GM18517 (cell line): ENCODE measurements at regions not wholly inside any gene's neighbourhood (a gene's known extent, or its start where the extent isn't known, plus 50 kb on each side); places are given as distances from the start of the nearest gene placed in this dataset.
"Not testable (repeated sequence)": the region's sequence is repeated elsewhere in the genome, so short reads cannot be mapped to it uniquely, and the experiment has no call there.

Experiments
- ATAC-seq: cut with Tn5 transposase; IDR thresholded peaks from one replicate; pipeline ENCODE4 v1.9.1; 2021; ENCODE audit warnings: mild to moderate bottlenecking, moderate library complexity; ENCODE audit not compliant: unreplicated experiment

GRCh38 chr3:34411596-34411995 is 613.2 kb downstream of the PDCD6IP start:
- ATAC-seq, result no peak

DNA sequence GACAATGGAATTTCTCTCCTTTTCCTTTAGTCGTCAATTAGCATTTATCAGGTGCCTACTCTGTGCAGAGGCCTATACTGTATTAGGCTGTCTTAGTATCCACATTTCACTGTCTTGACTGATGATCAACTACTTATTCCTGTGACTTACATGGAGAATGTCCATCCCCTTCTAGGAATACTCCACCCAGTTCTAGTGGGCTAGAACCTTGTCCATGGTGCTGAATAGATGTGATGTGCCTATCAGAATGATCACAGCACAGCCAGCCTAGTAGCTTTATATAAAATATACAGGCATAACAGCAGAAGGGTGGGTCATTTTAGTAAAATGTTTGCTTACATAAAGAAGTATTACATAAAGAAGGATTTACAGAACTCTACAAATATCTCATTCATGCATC is 621.4 kb downstream of the PDCD6IP start:
- ATAC-seq, result no peak

DNA sequence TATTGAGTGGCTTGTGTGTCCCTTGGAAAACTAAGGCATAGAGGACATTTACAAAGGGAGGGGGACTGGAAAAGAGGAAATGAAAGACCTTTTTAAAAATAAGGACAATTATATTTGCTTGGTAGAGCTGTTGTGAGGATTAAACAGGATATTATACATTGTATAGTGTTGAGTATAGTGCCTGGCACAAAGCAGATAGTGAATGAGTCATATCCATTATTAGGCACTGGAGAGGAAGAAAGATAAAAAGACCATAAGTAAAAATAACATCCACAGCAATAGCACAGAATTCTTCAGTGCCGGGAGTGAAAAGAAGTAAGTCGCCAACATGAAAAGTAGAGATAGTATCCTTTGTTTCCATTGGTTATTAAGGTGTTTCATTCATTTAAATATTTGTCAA is 623.3 kb downstream of the PDCD6IP start:
- no peak for ATAC-seq

- no peak for ATAC-seq
Observed at GRCh38 chr3:34439796-34440195, 641.4 kb downstream of the PDCD6IP start.

DNA sequence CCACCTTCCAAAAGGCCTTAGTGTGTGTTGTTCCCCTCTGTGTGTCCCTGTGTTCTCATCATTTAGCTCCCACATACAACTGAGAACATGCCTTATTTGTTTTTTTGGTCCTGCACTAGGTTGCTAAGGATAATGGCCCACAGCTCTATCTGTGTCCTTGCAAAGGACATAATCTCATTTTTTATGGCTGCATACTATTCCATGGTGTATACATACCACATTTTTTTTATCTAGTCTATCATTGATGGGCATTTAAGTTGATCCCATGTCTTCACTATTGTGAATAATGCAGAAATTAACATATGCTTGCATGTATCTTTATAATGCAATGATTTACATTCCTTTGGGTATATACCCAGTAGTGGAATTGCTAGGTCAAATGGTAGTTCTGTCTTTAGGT is 645.7 kb downstream of the PDCD6IP start:
- ATAC-seq, result no peak

GRCh38 chr3:34449305-34449704 is 650.9 kb downstream of the PDCD6IP start:
- no peak for ATAC-seq

- no peak for ATAC-seq
Observed at GRCh38 chr3:34463414-34463813, 665.0 kb downstream of the PDCD6IP start.

GRCh38 chr3:34464646-34465045 is 666.2 kb downstream of the PDCD6IP start:
- ATAC-seq, result no peak

- ATAC-seq, result no peak
Observed at GRCh38 chr3:34475851-34476250, 677.4 kb downstream of the PDCD6IP start.

DNA sequence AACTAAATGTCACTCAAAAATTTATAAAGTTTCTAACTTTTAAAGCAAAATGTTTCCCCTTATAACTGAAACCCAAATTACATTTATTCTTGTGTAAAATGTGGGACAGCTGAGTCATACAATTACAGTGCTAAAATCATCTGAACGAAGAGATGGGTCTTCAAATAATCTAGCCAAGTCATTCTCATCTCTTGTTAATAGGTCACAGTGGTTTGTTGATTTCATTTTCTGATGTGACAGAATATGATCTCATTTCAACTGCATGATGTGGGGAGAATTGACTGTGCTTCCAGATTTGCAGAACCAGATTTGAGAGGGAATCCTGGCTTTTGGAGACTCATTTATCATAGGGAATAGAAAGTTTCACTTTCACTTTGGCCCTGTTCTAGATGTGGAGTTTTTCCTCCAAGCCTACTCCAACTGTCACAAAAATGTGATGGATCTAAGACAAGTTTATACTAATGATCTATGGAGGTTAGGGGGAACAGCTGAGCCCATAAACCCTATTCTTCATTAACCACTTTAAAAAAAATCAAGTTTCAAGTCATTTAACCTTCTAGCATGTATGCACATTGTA is 685.0 kb downstream of the PDCD6IP start:
- ATAC-seq, result no peak

DNA sequence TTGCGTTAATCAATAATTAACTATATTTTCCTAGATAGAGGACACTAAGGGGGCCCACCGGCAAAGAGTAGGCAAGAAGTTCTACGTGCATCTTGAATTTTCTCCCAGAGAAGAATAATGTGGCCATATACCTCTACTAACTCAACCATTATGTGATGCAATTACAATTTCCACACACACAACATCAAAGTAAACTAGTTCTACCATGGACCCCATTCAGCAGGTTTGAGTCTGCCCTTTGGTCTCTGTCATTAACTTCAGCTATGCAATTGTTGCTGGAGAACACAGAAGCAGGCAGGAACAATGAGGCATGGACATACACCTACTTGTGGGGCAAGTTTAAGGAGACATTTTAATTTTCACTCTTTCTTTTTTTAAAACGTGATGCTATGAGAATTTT is 705.9 kb downstream of the PDCD6IP start:
- no peak for ATAC-seq

- no peak for ATAC-seq
Observed at GRCh38 chr3:34504775-34505174, 706.3 kb downstream of the PDCD6IP start.

- no peak for ATAC-seq
Observed at GRCh38 chr3:34508732-34509131, 710.3 kb downstream of the PDCD6IP start.

- no peak for ATAC-seq
Observed at GRCh38 chr3:34511891-34512290, 713.5 kb downstream of the PDCD6IP start.

DNA sequence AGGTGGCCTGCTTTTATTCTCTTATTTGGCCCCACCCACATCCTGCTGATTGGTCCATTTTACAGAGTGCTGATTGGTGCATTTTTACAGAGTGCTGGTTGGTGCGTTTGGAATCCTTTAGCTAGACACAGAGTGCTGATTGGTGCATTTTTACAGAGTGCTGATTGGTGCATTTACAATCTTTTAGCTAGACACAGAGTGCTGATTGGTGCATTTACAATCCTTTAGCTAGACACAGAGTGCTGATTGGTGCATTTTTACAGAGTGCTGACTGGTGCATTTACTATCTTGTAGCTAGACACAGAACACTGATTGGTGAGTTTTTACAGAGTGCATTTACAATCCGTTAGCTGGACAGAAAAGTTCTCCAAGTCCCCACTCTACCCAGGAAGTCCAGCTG is 720.6 kb downstream of the PDCD6IP start:
- ATAC-seq, result not testable (repeated sequence)

GRCh38 chr3:34531156-34531555 is 732.7 kb downstream of the PDCD6IP start:
- ATAC-seq, result no peak

DNA sequence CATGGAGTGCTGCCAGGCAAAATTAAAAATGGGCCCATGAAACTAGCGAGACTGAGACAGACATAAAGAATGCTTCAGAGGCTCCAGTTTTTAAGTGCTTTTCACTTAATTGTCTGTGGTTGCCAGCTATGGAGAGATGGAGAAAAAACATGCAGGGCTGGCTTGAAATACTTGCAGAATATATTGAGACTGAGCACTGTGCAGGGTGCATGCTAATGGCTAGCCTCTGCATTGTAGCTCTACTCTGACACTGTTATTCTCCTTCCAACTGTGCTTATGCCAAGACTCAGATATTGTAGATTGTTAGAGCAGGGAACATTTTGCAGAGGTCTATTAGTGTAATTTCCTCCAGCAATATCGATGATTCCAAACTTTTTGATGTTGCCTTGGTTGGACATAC is 735.0 kb downstream of the PDCD6IP start:
- ATAC-seq, result no peak

DNA sequence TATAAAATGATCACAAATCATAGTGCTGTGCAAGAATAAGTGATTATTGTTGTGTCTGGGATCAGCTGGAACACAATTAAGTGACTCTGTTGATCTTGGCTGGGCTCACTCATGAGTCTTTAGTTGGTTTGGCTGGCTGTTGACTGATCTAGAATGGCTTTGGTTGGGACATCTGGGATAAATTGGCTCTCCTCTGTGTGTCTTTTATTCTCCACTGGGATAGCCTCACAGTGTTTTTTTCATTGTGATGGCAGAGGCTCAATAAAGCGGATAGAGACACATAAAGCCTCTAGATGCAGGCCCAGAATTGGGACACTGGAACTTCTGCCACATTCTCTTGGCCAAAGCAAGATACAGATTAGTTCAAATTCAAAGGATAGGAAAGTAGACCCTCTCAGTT is 735.6 kb downstream of the PDCD6IP start:
- no peak for ATAC-seq

- ATAC-seq, result no peak
Observed at GRCh38 chr3:34544136-34544535, 745.7 kb downstream of the PDCD6IP start.

GRCh38 chr3:34547297-34547920 is 749.0 kb downstream of the PDCD6IP start:
- no peak for ATAC-seq

DNA sequence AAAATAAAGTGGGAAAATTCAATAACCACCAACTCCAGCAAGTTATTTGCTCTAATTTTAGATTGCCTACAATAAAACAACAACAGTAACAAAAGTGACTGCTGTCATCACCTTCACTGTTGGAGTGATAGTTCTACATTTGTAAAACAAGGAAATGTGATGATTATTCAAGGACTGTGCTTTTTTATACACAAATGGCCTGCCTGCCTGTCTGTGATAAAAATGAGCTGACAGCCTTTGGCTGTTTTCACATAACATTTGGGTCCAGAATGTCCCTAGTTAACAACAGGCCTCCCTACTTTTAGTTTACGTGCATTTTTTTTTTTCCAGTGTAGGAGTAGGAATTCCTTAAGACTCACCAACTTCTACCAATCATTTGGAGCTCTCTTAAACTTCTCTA is 768.8 kb downstream of the PDCD6IP start:
- ATAC-seq, result no peak

GRCh38 chr3:34568766-34569165 is 770.3 kb downstream of the PDCD6IP start:
- no peak for ATAC-seq

GRCh38 chr3:34569437-34569836 is 771.0 kb downstream of the PDCD6IP start:
- no peak for ATAC-seq
